ENCODE measurements at regions not wholly inside any gene's neighbourhood (a gene's known extent, or its start where the extent isn't known, plus 50 kb on each side); places are given as distances from the start of the nearest gene placed in this dataset.

DNA sequence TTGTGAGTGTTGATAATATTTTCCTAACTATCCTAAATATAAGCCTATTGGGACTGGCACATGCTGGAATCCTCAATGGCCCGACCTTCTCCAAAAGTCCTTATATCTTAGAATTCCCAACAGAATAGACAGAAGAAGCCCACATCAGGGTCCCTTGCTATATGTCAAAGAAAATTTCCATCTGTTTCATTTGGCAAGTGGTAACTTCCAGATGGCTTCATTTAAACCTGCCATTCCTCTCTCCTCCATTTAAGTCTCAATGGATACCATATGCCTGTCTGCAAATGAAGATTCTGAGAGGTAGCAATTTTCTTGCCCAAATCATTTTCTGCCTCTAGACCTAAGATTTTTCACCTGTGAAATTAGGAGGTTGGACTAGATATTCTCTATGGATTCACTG is 73.1 kb upstream of the KCNA4 start:
- DNase-seq: no peak

DNA sequence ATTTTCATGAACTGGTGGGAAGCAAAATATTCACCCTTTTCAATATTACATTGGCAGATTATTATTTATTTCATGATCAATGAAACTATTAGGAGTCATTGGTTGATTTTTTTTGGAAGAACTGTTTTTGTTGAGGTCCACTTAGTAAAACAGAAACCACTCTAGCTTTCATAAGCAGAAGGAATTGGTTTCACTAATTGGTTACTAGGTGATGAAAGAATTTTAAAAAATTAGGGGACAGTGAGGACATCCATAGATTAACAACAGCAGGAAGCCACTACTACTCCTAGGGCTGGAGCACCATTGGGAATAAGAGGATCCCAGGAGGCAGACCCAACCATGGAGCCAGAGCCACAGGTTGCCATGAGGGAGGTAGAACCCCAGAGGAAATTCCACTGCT is 74.4 kb upstream of the KCNA4 start:
- no peak for DNase-seq

GRCh38 chr11:30091737-30092136 is 74.9 kb upstream of the KCNA4 start:
- no peak for DNase-seq

- DNase-seq: no peak
These were observed 75.7 kb upstream of the KCNA4 start for GRCh38 chr11:30092518-30092917.

DNA sequence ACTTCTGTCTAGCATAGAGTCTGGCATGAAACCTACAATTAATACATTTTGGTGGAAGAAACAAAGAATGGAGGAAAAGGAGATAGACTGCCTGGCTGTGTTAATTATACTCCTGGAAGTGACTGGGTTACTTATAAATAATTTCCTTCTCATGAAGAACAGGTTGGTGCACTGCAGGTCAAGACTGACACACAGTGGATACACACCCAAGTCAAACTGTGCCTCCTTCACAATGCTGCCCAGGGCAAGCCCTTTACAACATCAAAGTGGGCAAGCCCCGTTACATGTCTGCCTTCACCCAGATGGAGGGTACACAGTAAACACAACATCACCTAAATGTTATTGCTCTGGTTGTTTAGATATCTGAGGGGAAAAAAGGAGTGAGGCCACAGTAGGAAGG is 83.7 kb upstream of the KCNA4 start:
- no peak for DNase-seq

DNA sequence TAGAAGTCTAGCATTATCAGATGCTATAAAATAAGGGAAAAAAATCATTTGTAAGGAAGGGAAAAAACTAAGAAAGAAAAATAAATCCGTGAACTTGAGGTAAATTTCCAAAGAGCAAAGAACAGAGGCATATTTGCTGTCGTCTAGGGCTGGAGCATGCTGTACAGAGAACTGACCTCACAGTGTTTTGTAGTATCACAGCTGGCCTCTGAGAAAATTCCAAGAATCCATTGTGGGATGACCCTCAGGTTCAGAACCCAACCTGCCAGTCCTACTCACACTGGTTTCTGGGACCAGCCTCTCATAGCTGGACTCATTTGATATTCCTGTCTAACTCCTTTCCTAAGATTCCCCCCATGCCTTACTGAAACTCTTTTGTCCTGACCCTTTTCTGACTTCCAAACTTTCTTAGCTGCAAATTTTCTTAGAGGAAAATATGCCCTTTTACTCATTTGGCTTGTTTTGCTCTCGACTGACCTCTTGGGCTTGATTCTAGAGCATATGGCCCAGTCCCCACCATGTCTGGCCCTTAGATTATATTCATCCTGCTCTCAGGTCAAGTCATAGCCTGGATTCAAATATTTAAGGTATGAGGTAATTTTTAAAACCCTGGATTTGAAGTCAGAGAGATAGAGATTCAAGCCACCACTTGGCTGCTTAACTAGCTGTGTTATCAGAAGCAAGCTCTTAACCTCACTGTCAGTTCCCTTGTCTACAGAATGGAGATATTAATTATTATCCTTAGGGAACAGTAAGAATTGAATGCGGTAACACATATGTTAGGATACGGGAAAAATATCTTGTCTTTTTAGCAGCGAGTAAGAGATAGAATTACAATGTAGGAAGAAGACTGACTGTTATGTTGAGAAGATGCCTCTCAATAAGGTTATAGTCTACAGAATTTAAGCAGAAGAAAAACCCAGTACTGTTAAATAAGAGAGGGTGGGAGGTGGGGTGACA is 89.7 kb upstream of the KCNA4 start:
- DNase-seq: no peak

DNA sequence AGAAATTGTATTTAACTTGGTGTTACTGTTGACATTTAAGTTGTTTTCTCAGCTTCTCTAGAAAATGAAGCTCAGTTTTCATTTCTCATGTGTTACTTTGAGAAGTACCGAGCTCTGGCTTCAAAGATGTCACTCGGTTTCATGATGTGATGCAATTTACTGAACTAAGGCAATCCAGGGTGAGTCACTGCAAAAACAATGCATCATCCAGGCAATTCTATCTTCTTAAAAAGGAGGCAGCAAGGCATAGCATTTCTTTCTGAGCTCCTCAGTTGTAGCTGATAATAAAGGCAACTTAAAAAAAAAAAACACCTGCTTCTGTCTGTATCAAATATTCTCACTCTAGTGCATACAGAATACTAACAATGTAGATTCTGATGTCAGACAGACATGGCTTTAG is 91.1 kb upstream of the KCNA4 start:
- DNase-seq: peak; percentile 56

- no peak for DNase-seq
These were observed 92.9 kb upstream of the KCNA4 start for GRCh38 chr11:30109774-30110173.

DNA sequence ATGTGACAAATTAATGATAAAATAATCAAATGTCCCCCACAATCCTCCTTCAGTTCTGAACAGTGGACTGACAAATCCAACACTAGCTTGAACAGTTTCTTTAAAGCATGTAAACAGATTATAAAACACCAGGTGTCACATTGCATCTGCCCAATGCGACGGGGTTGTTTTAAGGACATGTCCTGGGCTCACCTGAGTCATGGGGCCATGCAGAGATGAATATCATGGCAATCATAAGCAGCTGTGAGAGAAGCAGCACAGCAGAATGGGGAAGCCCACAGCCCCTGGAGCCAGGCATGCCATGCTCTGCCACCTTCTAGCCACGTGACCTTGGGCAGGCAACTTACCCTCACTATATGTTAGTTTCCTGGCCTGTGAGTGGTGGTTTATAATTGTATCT is 93.9 kb upstream of the KCNA4 start:
- DNase-seq: peak; percentile 3

- no peak for DNase-seq
These were observed 95.0 kb upstream of the KCNA4 start for GRCh38 chr11:30111786-30112185.

DNA sequence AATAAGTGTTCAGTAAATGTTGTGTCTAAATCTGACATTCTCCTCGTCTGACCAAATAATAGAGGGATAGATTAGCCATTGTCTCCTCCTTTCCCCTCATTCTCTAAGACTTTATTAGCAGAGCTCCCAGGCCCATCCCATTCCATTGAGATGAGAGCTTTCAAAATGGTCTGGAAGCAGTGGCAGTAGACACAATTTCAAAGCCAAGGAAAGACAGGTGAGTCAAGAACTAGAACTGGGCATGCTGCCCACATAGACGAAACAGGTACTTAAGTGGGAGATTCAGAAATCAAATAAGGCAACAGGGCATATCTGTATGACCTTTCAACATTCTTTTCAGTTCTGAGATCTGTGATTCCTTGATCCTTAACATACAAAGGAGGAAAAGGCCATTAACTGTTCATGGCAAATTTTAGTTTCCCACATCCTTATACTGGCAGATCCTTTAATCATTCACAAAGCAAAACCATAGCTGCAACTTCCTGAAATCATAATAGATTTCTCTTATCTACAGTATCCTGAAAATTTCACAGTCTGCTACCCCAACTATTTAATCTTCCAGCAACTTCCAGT is 96.6 kb upstream of the KCNA4 start:
- peak; percentile 28 for DNase-seq

- no peak for DNase-seq
These were observed 99.7 kb upstream of the KCNA4 start for GRCh38 chr11:30116512-30116911.

- peak; percentile 2 for DNase-seq
These were observed 103.3 kb upstream of the KCNA4 start for GRCh38 chr11:30120045-30120589.

DNA sequence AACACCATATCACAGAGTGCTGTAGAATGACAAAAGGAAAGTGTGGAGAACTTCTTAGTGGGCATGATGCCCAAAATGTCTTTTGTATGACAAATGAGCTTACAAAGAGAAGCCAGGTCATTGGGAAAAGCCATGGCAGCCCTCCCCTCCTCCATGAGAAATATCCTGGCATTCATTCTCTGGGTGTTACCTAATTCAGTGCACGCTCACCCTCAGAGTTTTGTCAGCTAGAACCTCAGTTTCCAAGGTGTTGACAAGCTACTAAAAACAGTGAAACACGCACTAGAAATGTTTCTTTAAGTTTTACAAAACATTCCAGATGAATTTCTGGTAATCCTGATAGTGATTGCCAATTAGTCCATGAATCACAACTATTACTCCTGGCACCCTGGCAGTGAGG is 105.4 kb upstream of the FSHB start:
- no peak for DNase-seq

GRCh38 chr11:30128269-30128932 is 102.4 kb upstream of the FSHB start:
- DNase-seq: peak; percentile 58

- peak; percentile 44 for DNase-seq
These were observed 99.3 kb upstream of the FSHB start for GRCh38 chr11:30131535-30131934.

GRCh38 chr11:30133281-30133680 is 97.5 kb upstream of the FSHB start:
- DNase-seq: no peak

GRCh38 chr11:30143098-30143705 is 87.6 kb upstream of the FSHB start:
- peak; percentile 47 for DNase-seq

GRCh38 chr11:30147293-30147692 is 83.5 kb upstream of the FSHB start:
- DNase-seq: no peak

GRCh38 chr11:30149998-30150397 is 80.8 kb upstream of the FSHB start:
- DNase-seq: no peak

DNA sequence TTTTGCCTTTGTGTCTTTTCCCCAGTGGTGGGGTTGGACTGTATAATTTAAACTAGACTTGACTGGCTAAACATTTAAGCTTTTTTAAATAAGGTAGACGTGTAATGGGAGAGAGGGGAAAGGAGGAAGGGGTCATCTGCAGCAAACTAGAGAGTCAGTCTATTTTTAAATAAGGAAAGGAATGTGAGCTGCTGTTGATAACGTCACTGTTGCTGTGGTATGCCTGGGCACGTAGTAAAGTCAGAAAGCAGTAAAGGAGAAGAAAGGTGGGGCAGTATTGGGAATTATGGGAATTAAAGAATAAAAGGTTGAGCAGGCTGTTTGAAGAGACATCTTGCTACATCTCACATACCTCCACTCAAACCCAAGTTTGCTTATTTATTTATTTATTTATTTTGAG is 80.4 kb upstream of the FSHB start:
- DNase-seq: no peak

- DNase-seq: no peak
These were observed 77.8 kb upstream of the FSHB start for GRCh38 chr11:30153008-30153407.

GRCh38 chr11:30155428-30155827 is 75.4 kb upstream of the FSHB start:
- no peak for DNase-seq
